ENCODE measurements at regions not wholly inside any gene's neighbourhood (a gene's known extent, or its start where the extent isn't known, plus 50 kb on each side); places are given as distances from the start of the nearest gene placed in this dataset.
A peak's percentile ranks its signal among the peaks of the same experiment; 100 is the strongest.

GRCh38 chr3:194738254-194739093 lies 52.8 kb downstream of the FAM43A start:
- peak; percentile 95 for DNase-seq (ENCODE audit: low spot score)

DNA sequence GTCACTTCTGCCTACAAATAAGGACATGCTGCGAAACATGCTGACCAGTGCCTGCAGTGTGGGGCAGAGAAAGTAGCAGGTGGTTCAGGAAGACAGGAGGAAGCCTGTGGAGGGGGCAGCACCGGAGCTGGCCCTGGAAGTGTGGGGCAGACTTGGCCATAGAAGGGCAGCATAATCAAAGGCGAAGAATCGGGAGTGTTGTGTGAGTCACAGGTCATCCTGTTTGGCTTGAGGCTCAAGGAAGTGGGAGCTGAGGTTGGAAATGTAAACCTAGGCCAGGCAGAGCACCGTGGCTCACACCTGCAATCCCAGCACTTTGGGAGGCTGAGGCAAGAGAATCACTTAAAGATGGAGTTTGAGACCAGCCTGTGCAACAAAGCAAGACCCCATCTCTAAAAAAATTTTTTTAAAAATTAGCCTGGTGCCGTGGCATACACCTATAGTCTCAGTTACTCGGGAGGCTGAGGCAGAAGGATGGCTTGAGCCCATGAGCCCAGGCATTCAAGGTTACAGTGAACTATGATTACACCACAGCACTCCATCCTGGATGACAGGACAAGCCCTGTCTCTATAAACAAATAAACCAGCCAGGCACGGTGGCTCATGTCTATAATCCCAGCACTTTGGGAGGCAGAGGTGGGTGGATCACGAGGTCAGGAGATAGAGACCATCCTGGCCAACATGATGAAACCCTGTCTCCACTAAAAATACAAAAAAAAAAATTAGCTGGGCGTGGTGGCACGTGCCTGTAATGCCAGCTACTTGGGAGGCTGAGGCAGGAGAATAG lies 54.0 kb downstream of the FAM43A start:
- no peak for DNase-seq (ENCODE audit: low spot score)

- DNase-seq (ENCODE audit: low spot score): no peak
These were observed 55.3 kb downstream of the FAM43A start for GRCh38 chr3:194740859-194741491.

GRCh38 chr3:194741916-194742315 lies 56.2 kb downstream of the FAM43A start:
- DNase-seq (ENCODE audit: low spot score): no peak

DNA sequence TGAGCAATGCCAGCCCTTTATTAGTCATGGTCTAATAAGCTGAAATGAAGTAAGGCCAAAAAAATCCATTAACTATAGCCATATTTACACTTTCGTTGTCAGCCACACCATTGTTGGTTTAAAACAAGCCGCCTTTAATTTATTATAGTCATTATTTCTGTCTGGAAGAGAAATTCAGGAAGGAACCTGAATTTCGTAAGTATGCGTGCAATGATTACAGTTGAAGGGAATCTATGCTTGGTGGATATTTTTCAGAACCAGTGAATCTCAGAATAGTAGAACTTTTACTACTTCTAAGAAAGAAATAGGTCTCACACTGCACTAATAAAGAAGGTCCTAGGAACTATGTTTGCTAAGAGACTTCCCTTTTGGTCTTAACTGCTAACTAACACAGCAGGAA lies 59.1 kb downstream of the FAM43A start:
- no peak for DNase-seq (ENCODE audit: low spot score)

DNA sequence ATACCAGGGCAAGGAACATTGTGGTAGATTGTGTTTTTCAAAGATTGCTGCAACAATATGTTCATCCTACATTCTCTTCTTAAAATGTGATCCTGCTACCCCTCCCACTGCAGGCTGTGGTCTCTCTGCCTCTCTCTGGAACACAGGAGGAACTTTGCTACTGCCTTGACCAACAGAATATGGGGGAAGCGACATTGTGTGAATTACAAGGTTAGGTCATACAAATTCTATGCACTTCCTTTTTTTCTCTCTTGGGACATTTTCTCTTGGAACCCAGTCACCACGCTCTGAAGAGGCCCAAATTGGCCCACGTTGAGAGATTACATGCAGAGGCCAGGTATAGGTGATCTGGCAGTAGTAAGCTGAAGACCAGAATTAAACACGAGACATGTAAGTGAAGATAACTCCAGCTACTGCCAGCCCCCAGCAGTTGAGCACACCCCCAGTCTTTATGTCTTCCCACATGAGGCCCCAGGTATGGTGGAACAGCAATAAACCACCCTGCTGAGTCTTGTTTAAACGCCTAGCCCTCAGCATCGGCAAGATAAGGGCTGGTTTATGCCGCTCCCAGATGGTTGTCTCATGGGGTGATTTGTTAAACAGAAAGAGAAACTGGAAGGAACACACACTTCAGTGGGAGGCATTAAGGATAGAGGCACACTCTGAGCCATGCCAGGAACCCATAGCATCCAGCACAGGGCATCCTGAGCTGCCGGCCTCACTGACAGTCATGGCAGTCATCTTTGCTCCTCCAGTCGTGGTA lies 59.9 kb downstream of the FAM43A start:
- no peak for DNase-seq (ENCODE audit: low spot score)

DNA sequence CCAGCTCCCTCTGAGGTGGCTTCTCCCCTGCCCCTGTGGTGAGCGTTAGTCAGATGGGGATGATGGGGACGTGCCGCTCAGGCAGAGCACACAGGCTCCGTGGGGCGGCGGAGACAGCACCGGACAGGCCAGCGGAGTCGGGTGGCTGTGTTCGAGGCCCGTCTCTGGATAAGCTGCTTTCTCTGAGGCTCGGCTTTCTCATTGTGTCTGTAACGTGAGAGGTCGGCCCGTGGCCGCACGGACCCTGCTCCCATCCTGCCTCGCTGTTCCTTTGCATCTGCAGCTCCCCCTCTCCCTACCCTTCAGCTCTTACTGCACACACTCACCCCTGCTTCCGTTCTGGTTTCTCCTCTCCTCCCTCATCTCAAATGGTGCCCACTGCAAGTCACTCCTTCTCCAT lies 62.5 kb downstream of the FAM43A start:
- DNase-seq (ENCODE audit: low spot score): no peak

DNA sequence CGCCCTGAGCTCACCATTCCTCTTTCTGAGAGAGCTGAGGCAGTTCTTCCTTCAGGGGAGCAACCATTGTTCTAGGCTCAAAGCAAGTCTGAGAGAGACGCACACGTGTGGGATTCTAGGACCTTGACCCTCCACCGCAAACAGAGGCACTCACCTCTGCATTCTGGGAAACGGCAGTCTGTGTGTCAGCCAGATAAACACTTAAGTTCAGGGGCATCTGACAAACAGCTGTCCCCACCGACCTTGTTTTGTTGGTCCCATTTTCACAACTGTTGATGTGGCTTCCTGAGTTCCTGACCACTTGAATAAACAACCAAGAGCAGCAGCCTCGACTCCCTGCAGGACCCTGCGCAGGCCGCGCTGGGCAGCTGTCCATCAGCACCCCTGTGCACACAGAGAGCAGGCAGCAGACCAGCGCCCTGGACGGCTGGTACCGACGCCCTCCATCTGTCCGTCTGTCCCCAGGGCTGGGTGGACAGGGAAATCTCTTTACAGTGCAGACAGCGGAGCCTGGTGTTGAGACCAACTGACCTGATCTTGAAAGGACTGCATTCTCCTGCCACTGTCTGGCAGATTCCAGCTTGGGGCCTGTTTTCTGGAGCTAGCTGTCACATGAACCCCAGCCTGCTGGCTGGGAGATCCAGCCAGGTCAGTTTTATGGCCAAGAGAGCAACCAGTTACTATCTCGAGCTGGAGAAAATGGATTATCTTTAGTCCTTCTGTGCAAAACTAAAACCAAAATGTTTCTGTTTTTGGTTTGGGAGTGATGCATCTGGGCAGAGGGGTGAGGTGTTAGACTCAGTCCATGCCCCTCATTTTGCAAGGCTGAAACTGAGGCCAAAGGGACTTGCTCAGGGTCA lies 64.2 kb downstream of the FAM43A start:
- no peak for DNase-seq (ENCODE audit: low spot score)

GRCh38 chr3:194750491-194750828 lies 64.8 kb downstream of the FAM43A start:
- no peak for DNase-seq (ENCODE audit: low spot score)

DNA sequence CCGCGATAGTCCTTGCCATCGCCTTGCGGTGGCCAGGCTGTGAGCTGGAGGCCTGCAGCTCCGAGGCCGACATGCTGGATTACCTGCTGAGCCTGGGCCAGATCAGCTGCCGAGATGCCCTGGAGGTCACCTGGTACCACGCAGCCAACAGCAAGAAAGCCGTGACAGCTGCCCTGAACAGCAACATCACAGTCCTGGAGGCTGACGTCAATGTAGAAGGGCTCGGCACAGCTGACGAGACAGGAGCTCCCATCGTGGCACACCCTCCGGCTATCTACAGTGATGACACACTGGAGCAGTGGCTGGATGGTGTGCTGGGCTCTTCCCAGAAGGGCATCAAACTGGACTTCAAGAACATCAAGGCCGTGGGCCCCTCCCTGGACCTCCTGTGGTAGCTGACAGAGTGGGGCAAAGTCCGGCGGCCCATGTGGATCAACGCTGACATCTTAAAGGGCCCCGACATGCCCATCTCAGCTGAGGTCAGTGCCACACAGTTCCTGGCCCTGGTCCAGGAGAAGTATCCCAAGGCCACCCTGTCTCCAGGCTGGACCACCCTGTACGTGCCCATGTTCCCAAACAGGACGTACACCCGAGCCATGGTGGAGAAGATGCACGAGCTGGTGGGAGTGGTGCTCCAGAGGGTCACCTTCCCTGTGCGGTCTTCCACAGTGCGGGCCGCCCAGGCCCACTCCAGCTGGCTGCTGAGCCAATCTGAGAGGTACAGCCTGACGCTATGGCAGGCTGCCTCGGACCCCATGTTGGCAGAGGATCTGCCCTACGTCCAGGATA lies 70.2 kb downstream of the FAM43A start:
- DNase-seq (ENCODE audit: low spot score): no peak

GRCh38 chr3:194756460-194756779 lies 70.7 kb downstream of the FAM43A start:
- DNase-seq (ENCODE audit: low spot score): no peak

DNA sequence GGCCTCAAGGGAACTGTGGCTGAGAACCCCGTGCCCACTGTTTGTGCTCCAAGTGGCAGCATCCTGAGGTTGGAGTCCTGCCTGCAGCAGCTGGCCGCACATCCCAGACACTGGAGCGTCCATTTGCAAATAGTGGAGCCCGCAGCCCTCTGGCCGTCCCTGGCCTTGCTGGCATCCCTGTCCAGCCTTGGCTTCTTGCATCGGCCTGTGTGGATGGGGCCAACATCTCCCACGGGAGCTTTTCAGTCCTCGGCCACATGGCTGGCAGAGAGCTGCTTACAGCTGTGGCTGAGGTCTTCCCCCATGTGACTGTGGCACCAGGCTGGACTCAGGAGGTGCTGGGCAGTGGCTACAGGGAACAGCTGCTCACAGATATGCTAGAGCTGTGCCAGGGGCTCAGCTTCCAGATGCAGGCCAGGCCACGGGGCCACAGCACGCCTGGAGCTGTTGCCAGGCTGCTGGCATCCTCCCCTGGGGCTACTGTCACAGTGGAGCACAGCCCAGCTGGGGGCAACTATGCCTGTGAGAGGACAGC lies 71.2 kb downstream of the FAM43A start:
- no peak for DNase-seq (ENCODE audit: low spot score)

DNA sequence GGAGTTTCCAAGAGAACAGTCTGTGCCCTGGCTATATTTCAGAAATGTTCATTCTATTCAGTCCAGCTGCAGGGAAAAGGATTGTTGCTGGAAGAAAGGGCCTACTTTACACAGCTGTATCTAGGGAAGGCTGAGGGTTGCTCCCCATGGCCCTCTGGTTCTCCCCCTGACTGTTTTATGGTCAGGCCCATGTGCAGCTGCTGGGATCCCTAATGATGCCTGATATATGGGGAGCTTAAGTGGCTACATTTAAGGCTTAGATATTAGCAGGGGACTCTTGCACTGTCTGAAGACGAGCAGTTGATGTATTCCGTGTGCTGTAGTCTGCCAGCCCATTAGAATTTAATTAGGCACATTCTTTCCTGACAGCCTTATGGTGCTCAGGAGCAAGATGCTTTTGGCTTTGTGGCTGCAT lies 72.0 kb downstream of the FAM43A start:
- DNase-seq (ENCODE audit: low spot score): no peak

DNA sequence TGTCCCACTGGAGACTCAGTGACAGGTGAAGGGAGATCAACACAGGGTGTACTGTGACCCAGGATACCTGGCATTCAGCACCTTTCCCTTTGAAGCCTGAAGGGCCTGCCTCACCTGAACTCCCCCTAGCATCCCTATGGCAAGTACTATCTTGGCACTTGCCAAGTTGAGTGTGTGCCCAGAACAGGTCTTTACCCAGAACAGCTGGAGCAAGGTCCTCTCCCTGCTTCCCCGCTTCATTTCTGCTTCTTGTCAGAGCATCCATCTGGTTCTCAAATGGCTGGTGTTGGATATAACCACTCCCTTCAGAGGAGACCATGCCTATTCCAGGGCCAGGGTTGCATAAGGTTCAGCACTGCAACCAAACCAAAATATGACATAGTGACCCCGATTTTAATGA lies 73.0 kb downstream of the FAM43A start:
- DNase-seq (ENCODE audit: low spot score): no peak

DNA sequence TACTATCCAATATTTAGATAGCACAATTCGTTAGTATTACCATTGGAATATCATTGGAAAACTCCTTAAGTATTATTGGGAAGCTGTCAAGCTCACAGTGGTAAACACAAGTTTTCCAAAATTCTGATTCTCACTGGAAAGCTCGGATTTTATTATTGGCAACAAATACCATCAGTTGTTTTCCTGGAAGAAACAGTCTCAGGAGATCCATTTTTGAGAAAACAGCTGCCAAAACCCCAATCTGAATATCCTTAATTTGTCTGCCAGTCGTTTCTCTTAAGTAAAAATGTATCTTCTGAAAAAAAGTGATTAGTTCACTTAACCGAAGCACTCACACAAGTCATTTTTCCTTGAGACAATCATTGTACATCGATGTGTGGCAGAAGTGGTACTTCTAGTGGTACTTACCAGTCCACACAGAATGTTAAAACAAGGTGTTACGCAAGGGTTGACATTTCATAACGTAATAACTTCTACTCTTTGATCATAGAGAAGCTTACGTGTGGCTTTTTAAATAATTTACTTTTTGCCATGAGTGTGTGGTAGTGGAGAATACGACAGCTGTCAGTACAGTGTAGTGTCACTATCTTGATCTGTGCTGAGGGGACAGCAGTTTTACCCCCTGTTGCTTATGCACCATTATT lies 74.9 kb downstream of the FAM43A start:
- DNase-seq (ENCODE audit: low spot score): no peak

DNA sequence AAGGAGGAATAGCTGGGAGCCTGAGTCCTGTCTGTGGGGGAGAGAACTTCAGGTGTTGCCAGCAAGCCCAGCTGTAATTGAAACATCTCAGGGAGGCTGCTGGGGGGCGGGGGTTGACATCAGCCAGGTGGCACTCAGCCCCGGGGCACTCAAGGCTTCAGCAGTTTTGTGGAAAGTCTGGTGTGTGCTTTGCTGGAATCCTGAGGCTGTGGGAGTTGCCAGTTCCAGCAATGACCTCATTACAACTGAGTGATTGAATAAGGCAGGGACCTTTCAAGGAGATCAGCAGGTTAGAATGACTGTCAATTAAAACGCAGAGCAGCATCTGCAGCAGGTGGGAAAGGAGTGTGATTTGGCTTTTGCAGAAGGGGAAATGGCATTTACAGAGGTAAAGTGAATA lies 75.7 kb downstream of the FAM43A start:
- no peak for DNase-seq (ENCODE audit: low spot score)

GRCh38 chr3:194766845-194767244 lies 81.2 kb downstream of the FAM43A start:
- DNase-seq (ENCODE audit: low spot score): no peak

DNA sequence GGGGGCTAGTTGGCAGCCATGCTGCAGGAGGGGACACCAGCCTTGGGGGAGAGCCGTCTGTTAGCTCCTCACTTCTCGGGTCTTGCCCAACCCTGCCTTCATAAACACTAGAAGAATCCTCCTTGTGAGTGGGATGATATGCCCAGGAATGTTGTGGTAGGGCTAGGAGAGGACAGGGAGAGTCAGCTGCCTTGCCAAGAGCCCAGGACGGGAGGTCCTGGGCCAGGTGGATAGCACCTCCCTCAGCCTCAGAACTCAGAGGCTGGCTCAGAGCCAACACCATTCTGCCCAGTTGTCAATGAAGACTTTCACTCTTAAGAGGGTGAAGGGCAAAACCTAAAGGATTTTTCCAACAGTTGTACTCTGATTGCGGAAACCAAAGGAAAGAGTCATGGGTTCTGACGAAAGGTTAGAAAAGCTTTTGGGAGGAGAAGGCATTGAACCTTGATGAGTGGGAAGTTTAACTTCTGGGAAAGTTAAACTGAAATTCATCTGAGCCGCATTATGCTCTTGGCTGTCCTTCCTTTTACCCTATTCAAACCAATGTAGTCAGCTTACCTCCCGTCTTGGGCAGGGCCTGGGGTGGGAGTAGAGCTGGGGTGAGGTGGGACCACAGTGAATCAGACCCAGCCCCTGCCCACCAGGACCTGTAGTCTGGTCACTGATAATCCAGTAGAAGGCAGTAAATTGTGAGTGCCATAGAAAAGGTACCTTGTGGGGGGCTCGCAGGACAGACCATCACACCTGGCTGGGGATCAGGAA lies 81.9 kb downstream of the FAM43A start:
- no peak for DNase-seq (ENCODE audit: low spot score)

DNA sequence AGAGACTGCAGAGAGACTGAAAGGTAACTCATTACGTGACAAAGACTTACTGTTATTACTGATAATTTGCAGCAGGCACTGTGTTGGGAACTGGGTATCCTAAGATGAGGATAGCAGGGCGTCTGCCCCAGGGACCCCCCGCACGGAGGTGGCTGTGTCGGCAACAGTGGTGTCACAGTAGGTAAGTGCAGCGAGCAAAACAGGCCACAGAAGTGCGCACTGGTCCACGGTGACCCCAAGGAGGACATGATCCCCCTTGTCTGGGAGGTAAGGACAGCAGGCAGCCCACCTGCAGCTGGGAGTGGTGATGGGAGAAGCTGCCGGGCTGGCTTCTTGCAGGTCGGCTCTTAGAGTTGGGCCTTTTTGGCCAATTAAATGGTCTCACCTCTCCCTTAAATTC lies 82.9 kb downstream of the FAM43A start:
- no peak for DNase-seq (ENCODE audit: low spot score)
